ENCODE measurements at regions not wholly inside any gene's neighbourhood (a gene's known extent, or its start where the extent isn't known, plus 50 kb on each side); places are given as distances from the start of the nearest gene placed in this dataset.
"Not testable (repeated sequence)": the region's sequence is repeated elsewhere in the genome, so short reads cannot be mapped to it uniquely, and the experiment has no call there.

GRCh38 chr11:49585495-49585894, 366.7 kb upstream of the OR4C13 start:
- not testable (repeated sequence) for TF ChIP-seq POLR2A, CTCF, EP300, POLR2AphosphoS5 (IDR thresholded peaks at IDR 0.05)
